ENCODE measurements at regions not wholly inside any gene's neighbourhood (a gene's known extent, or its start where the extent isn't known, plus 50 kb on each side); places are given as distances from the start of the nearest gene placed in this dataset.
"Not testable (repeated sequence)": the region's sequence is repeated elsewhere in the genome, so short reads cannot be mapped to it uniquely, and the experiment has no call there.

DNA sequence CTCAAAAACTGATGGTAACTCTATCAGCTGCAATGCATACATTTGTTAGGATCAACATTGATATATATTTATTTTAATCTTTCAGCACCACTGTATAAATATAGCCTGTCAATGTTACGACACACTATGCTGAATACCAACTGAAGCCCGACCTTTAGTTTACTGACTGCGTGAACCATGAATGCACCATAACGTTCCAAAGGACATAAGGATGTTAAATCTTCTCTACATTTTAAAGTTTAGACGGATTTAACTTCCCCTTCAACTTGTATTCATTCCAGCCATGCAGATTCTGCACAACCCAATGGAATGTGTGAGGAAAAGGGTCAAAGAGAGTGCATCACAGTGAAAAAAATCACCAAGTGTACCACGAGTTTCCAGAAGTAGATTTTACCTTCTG is 489.5 kb downstream of the IRS1 start:
- no peak for DNase-seq

DNA sequence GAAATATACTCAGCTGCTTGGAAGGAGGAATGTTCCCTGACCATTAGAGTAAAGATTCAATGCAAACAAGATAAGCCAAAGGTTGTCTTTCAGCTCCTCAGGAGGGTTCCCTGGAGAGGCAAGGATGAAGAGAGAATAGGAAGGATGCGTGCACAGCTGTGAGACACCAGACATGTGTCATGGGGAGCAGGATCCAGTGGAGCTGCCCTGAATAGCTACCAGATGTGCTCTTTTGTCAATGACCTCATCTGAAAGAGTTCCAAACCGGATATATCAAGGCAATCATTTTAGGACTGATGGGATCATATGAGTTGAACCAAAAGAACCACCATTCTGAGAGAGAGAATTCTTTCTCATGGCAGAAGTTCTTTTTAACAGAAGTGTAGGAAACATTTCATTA is 490.6 kb downstream of the IRS1 start:
- no peak for DNase-seq

DNA sequence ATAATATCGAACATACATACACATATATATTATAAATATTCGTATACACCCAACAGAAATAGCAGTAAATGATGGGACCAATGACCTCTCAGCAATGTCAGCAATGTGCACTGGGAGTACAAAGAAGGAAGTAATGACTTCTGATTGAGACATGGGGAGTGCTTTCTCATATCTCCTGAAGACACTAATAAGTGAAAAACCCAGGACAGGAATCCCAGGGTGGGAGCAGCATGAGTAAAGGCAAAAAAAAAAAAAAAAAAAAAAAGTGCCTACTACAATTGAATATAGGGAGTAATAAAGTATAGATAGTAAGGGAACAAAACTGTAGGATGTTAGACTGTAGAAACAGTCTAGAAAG is 491.3 kb downstream of the IRS1 start:
- DNase-seq: no peak

DNA sequence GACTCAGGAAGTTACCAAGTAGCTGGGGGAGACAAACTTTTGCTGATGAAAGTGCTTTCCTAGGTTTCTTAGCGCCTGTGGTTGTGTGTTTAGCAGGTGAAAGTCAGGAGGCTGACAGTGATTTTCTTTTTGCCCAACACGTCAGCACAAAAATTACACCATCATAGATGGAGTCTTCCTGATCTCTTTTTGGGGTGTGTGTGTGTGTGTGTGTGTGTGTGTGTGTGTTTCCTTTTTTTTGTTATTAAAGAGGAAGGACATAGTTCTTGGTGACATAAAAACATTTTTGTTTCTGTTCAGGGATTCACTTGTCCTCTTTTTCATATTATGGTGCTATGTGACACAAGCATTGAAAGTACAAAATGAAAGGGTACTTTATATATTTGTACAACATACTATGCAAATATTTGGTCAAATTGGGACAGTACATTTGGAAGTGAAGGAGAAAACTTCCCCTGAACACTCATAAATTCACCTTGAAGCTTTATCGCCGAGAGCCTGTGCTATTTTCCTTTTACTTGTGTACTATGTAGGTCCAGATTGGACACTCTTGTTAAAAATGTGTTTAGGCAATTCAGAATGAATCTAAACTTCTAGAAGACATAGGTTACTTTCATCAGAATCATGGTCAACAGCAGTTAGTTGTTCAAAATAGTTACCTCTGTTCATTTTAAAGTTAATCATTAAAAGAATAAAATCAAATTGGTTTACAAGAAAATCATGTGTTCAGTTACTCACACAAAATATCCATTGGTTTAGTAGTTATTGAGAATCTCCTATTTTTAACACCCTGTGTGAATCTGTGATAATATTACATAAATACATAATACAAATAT is 491.9 kb downstream of the IRS1 start:
- no peak for DNase-seq

DNA sequence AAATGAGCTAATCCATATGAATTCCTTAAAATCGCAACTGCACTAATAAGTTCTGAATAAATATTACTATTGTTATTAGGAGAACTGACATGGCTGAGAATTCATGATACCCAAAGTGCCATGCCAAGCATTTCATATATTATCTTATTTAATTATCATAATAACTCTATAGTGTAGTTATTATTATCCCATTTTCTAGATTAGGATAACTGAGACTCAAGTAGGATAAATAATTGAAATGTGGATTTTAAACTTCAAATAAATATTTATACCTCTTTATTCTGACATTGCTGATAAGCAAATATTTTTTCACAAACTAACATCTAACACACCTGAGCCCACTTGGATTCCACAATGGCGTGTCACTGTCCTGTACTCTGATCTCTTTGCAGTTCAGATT is 492.7 kb downstream of the IRS1 start:
- DNase-seq: no peak

DNA sequence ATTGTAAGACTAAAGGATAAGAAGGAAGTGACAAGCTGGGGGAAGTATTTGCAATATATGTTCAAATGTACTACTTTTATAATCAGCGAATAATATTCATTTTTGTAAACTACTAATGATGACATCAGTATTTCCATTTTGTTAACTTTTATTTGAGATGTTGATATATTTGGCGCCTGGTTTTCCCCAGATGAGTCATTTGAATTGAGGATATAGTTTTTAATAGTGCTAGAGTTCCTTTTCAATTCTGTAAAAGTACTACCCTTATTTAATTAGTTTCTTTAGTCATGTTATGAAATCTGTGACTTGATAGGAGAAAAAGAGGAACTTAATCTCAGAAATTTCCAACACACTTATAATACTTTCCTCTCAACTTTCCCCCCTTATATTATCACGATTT is 495.3 kb downstream of the IRS1 start:
- no peak for DNase-seq

DNA sequence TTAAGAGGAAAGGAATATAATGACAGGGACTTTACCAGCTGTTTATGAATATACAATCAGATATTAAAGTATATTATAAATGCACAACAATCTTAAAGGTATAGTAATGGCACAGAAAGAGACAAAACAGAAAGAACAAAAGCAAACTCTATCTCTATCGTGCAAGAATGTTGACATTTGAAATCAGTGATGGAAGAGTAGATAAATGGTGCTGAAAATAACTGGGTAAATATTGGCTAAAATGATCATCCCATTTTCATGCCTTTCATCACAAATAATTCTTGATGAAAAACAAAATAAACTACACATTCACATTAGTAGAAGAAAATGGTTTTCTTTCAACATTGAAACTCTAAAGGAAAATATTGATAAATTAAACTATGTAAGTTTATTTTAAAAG is 495.9 kb downstream of the IRS1 start:
- DNase-seq: no peak

DNA sequence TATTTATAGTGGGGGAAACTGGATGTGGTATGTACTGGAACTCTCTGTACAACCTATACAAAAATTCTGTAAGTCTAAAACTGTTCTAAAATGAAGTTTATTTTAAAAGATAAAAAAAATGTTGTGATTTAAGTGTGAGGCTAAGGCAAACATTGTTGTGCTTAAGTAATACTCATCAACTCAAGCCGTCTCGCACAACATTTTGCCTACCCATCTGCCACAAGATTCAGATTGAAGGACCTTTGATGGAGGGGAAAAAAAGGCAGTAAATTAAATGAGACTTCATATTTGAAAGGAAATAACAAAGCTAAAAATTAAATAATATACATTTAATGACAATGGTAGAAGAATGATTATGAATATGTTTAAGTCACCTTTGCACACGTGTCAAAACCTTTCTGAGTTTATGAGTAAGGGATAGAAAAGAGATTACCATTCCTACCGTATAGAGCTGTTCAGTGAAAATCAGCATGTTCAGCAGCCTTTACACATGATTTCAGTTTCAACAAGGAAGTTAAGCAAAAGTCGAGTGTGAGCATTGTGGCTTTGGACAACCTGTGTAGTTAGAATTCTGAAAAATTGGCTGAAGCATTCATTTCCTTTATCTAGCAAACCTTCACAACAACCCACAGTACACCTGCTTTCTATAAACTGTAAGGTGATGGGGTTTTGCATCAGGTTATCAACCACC is 499.3 kb downstream of the IRS1 start:
- DNase-seq: no peak

DNA sequence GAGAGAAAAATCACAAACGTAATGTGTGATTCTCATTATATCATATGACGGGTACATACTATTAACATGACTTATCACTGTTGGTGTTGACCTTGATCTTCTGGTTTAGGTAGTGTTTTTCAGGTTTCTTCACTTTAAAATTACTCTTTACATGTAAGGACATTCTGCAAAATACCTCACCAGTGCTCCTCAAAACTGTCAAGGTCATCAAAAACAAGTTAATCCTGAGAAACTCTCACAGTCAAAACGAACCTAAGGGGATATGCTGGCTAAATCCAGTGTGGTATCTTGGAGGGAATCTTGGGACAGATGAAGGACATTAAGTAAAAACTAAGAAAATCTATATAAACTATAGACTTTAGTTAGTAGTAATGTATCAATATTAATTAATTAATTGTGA is 499.8 kb downstream of the IRS1 start:
- DNase-seq: no peak

DNA sequence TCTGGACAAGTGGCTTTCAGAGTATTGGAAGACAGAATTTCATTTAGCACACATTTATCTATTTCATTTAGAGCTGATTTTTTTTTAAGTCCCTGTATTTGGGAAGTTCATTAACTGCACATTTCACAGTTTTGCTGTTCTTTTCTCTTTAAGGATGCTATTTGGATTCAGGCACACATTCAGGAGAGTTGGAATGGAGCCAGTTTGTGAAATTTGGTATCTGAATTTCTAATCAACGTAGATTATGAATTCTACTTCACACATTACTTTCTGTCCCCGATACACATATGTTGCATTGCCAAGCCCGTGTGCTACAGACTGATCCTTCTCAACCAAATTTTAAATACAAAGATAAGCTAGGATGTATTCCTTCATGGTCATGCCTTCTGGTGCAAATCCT is 503.9 kb downstream of the IRS1 start:
- DNase-seq: no peak

DNA sequence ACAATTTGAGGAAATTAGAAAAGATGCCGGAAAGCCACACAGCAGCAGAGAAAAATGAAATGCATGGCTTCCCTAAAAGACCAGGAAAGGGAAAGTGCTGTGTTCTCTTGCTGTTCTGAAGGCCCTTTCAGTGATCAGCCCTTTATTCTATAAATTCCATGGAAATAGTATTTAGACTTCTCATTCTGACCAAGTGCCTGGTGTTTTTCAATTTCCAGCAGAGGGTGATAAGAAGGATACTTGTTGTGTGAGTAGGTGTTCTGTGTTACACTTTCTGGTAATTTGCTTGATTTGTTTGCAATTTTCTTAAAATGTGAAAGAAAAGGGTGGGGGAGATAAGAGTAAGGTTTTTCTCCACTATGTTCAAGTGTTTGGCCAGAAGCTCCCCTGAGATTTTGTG is 504.5 kb downstream of the IRS1 start:
- no peak for DNase-seq

DNA sequence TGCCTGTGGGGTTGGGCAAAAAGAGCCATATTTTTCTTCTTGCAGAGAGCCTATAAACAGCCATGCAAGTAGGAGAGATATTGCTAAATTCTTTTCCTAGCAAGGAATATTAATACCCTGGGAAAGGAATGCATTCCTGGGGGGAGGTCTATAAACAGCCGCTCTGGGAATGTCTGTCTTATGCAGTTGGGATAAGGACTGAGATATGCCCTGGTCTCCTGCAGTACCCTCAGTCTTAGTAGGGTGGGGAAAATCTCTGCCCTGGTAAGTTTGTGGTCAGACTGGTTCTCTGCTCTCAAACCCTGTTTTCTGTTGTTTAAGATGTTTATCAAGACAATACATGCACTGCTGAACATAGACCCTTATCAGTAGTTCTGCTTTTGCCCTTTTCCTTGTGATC is 508.3 kb downstream of the IRS1 start:
- not testable (repeated sequence) for DNase-seq

DNA sequence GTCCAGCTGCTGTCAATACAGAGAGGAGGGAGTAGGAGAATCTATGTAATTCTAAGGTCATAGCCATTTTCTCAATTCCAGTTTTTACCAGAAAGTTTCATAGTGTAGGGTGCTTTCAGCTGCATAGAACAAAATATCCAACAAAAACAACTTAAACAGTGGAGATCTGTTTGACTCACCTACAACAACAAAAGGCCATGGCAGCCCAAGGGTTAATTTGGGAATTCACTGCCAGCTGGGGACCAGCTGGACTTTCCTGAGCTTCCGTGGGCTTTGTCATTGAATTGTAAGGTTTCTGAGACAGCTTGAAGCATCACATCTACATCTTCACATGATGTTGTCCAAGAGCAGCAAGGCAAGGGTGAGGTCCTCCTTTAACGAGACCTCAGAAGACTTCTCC is 512.7 kb downstream of the IRS1 start:
- no peak for DNase-seq

DNA sequence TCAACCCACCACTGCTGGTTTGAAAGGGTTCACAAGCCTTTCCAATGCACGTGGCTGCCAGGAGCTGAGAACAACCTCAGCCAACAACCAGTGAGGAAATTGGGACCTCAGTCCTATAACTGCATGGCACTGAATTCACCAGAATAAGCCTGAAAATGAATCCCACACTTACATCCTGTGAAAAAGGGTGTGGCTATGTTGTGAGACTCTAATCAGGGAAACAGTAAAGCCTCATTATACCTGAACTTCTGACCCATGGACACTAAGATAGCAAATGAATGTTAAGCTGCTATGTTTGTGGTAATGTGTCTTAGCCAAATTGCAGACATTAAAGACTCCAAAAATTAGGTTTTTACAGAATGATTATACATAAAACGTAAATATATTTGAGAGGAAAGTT is 515.8 kb downstream of the IRS1 start:
- no peak for DNase-seq

DNA sequence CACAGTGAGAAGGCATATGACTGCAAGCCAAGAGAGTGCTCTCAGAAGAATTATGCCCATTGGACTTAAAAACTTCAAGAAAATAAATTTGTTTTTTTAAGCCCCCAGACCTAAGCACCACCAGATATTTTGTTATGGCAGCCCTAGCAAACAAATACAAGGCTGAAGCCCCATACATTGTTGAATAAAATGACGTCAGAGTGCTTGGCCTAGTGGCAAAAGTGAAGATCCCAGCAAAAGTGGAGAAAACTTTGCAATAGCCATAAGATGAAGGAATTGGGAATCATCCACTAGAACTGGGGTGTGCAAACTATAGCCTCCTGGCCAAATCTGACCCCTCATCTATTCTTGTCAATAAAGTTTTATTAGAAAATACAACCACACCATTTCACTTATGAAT is 517.5 kb downstream of the IRS1 start:
- DNase-seq: no peak

DNA sequence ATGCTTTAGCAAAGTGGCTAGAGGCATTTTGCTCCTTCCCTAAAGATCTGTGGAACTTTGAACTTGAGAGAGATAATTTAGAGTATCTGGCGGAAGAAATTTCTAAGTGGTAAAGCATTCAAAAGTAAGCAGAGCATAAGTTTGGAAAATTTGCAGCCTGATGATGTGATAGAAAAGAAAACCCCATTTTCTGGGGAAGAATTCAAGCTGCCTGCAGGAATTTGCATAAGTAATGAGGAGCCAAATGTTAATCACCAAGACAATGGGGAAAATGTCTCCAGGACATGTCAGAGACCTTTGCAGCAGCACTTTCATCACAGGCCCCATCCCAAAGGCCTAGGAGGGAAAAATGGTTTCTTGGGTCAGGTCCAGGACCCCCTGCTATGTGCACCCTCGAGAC is 519.5 kb downstream of the IRS1 start:
- DNase-seq: not testable (repeated sequence)

DNA sequence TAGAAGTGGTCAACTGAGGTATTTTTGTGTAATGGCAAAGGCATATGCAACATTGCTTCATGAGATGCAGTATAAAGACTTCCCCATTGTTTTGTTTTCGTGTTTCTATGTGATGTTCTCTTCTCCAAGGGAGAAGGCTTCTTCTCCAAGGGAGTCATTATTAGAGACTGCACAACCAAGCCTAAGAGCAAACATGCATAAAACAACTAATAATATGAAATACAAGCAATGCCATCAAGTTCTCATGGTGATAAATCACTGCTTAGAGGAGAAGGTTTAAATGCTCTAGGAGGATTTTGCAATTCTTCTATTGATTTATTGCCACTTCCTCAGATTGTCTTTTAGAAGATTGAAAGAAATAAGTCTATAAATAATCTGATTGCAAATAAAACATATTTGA is 524.4 kb downstream of the IRS1 start:
- no peak for DNase-seq

DNA sequence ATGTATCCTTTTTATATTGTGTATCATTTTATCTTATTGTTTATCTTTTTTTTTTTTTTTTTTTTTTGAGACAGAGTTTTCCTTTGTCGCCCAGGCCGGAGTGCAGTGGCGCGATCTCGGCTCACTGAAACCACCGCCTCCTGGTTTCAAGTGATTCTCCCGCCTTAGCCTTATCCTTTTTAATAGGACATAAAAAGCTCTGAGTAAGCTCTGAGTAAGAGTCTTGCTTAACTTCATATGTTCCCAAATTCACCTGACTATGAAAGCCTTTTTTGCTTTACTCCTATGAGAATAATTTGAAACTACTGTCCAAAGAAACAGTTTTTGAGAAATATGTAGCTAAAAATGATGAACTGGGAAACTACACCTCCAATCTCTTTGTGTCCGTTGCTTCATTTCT is 525.5 kb downstream of the IRS1 start:
- no peak for DNase-seq

DNA sequence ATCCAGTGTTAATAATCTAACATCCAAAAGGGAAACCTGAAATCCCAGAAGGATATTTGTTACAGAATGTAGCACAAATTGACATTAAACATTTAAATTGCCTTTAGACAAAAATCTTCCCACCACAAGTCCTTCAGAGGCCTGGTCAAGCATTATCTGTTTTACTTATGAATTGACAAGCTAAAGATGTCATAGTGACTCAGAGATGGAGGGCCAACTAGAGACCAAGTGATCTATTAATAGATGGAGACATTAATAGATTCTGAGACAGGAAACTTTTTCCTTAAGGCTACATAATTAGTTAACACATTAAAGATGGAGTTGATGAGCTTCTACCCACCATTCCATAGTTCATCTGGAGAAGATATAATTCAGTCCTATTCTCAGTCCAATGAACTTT is 526.2 kb downstream of the IRS1 start:
- no peak for DNase-seq

DNA sequence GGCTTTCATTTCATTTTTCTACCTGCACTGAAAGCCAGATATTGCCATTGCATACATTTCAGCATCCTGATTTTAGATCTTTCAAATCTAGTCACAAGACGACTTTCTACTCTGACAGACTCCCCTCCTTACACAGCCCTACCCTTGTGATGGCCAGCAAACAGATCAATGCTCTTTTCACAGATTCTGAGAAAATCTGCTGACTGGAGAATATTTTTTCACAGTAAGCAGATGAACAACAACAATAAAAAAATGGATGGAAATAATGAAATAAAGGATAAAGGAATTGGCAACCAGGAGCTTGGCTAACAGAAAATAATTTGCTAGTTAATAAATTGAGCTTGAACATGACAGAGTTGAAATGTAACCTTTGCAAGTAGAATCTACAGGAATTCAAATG is 527.2 kb downstream of the IRS1 start:
- DNase-seq: no peak

DNA sequence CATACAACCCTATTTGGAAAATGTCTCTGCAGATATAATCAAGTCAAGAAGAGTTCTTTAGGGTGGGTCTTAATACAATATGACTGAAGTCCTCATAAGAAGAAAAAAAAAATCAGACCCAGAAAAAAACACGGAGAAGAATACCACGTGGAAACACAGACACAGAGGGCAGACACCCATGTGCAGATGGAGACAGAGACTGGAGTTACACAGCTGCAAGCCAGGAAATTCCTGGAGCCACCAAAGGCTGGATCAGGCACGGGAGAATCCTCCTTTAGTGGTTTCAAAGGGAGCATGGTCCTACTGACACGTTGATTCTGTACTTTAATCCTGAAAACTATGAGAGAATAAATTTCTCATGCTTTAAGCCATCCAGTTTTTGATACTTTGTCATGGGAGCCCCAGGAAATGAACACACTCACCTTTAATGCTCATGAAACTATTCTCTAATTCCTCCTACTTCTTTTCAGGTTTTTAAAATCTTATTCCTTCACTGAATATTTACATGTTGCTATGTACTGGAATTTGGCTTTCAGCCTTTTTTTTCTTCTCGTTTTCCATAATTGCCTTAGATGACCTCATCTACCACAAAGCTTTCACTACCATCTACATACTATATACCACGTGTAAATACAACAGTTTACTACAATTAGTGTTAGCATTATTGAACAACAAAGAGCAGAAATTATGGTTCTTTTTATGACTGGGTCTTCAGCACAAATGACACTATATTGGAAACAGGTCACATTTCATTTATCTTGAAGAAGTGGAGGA is 529.1 kb downstream of the IRS1 start:
- DNase-seq: no peak

DNA sequence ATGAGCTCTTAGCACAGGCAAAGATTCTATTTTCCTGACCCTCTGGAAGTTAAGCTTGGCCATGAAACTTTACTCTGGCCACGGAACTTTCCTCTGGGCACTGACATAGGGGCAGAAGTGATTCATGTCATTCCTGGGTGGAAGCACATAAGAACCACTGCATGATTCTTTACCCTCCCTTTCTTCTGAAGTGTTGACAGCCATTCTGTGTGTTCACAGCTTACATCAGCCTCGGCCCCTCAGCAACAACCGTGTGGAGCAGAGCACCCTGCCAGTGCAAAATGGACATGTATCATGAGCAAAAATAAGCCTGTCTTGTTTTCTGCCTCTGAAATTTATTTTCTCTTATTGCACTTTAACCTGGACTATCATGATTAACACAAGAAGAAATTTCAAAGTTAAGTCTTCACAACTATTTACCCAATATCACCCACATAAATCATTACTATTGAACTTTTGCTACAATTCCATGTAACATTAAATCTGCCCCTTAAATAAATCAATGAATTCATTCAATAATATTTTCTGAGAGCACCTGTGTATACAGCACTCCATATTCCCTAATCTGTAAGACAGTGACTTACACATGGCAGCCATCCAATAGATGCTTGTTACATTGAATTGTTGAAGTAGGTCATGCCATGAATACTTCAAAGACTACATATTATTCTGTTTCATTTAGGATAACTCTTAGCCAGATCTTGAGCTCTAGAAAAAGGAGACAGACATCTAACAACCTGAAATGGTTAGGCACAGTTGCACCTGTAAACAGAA is 531.9 kb downstream of the IRS1 start:
- no peak for DNase-seq

DNA sequence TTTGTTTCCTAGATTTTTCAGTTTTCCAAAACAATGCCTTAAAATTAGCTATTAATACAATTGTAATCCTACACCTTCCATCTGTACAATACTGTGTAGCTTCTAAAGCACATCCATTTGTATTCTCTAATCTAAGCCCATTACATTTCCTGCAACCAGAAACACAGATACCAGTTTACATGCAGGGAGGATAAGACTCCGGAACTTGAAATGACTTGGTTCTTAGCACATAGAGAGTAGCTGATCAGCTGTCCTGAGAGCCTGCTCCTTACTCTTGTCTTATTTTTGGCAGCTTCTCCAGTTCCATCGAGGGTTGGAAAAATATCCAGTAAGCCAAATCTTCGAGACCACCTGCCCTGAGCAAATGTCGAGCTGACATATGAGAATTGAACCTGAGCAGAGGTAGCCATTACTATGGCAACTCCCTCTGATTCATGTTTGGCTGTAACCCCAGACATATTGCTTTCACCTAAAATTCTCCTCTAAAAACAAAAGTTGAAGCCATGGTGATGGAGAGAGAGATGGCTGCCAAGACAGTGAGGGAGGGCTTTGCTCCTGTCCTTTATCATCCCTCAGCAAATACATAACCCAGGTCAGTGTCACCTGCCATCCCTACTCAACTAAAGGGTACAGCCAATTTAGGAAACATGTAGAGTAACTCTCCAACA is 542.8 kb downstream of the IRS1 start:
- DNase-seq: no peak
